ENCODE measurements at regions not wholly inside any gene's neighbourhood (a gene's known extent, or its start where the extent isn't known, plus 50 kb on each side); places are given as distances from the start of the nearest gene placed in this dataset.

GRCh38 chr11:122394313-122394712, 261.2 kb upstream of the UBASH3B start:
- TF ChIP-seq CTCF (conservative IDR thresholded peaks at IDR 0.05; ENCODE audit: low read depth, low read length) (no peak), RFX5 (IDR thresholded peaks at IDR 0.05; ENCODE audit: low read depth, low read length) (no peak), BHLHE40 (IDR thresholded peaks at IDR 0.05; ENCODE audit: low read depth, low read length) (no peak), MXI1 (IDR thresholded peaks at IDR 0.05; ENCODE audit: borderline replicate concordance, low read depth, low read length) (no peak), RCOR1 (IDR thresholded peaks at IDR 0.05; ENCODE audit: insufficient replicate concordance, low read length) (no peak), FOS (IDR thresholded peaks at IDR 0.05; ENCODE audit: low read depth, low read length) (no peak), MAFK (IDR thresholded peaks at IDR 0.05; ENCODE audit: low read depth, low read length) (no peak), MAZ (IDR thresholded peaks at IDR 0.05; ENCODE audit: borderline replicate concordance, low read depth, low read length) (no peak), POLR2A (IDR thresholded peaks at IDR 0.05; ENCODE audit: low read depth, low read length) (no peak), CHD1 (IDR thresholded peaks at IDR 0.05; ENCODE audit: low read depth, low read length) (no peak)
